Brain microvascular endothelial cell (primary cell): ENCODE measurements at regions not wholly inside any gene's neighbourhood (a gene's known extent, or its start where the extent isn't known, plus 50 kb on each side); places are given as distances from the start of the nearest gene placed in this dataset.

Experiments
- DNase-seq: peaks from one replicate; pipeline ENCODE4 v3.0.0-alpha.2; 2020
- H3K27ac ChIP-seq: fragments of 250-450 bp; sonication (Bioruptor Pico); 2 replicates; pipeline ENCODE4 v1.5.1; 2020; ENCODE audit warnings: mild to moderate bottlenecking, moderate library complexity
- H3K27me3 ChIP-seq: fragments of 250-450 bp; sonication (Bioruptor Pico); replicated peaks from 2 replicates; pipeline ENCODE4 v1.5.1; 2020; ENCODE audit warnings: mild to moderate bottlenecking
- H3K36me3 ChIP-seq: fragments of 250-450 bp; sonication (Bioruptor Pico); replicated peaks from 2 replicates; pipeline ENCODE4 v1.5.1; 2020; ENCODE audit warnings: mild to moderate bottlenecking
- H3K4me3 ChIP-seq: 2 replicates; pipeline ENCODE4 v1.5.1; 2011; ENCODE audit warnings: low read depth, mild to moderate bottlenecking, control low read depth, low read length, moderate library complexity
- CTCF ChIP-seq: IDR thresholded peaks from 2 replicates; pipeline ENCODE4 v1.5.1; 2011; ENCODE audit warnings: low read depth, mild to moderate bottlenecking, moderate library complexity, low read length, control low read depth, inconsistent platforms; ENCODE audit errors: missing control alignments
- in situ Hi-C: cut with HindIII; loops from 2 replicates; pipeline ENCODE4 v1.10.0; 2017; ENCODE audit warnings: low sequenced_read_pairs, low pct_ligation_motif_present

- no peak overlapping the region for H3K27ac ChIP-seq
- in situ Hi-C loops = no loop called here
- TF ChIP-seq CTCF = no peak
Measured at GRCh38 chr20:57767441-57767840, 57.6 kb upstream of the PMEPA1 start.

GRCh38 chr20:57763235-57763595 lies 53.4 kb upstream of the PMEPA1 start:
- in situ Hi-C loops = no loop called here
- H3K36me3 ChIP-seq = no peaks in the 10 kb centered on the region
- peaks cover 2% of the 10 kb centered on the region for H3K27me3 ChIP-seq
- DNase-seq = no peak
- no peak overlapping the region for H3K27ac ChIP-seq
- H3K4me3 ChIP-seq = no peak overlapping the region
- no peak for TF ChIP-seq CTCF

More at GRCh38 chr20:57767441-57767840, 57.6 kb upstream of the PMEPA1 start:
- DNase-seq = no peak
- no peaks in the 10 kb centered on the region for H3K36me3 ChIP-seq
- H3K27me3 ChIP-seq = no peaks in the 10 kb centered on the region
- H3K4me3 ChIP-seq = no peak overlapping the region

- Histone ChIP-seq H3K27ac (no peak overlapping the region), H3K36me3 (no peaks in the 10 kb centered on the region), H3K4me3 (no peak overlapping the region), H3K27me3 (peaks cover 2% of the 10 kb centered on the region)
- in situ Hi-C loops = no loop called here
- no peak for DNase-seq
- no peak for TF ChIP-seq CTCF
Measured at GRCh38 chr20:57762531-57763234, 52.9 kb upstream of the PMEPA1 start.

- in situ Hi-C loops = no loop called here
- H3K4me3 ChIP-seq = no peak overlapping the region
- no peak for TF ChIP-seq CTCF
- no peak overlapping the region for H3K27ac ChIP-seq
- DNase-seq = no peak
- peaks cover 2% of the 10 kb centered on the region for H3K27me3 ChIP-seq
- no peaks in the 10 kb centered on the region for H3K36me3 ChIP-seq
Measured at GRCh38 chr20:57761413-57761734, 51.6 kb upstream of the PMEPA1 start.

- no peaks in the 10 kb centered on the region for H3K36me3 ChIP-seq
- no peak for DNase-seq
- no peak overlapping the region for H3K27ac ChIP-seq
- no peak for TF ChIP-seq CTCF
- peaks cover 2% of the 10 kb centered on the region for H3K27me3 ChIP-seq
- H3K4me3 ChIP-seq = no peak overlapping the region
- in situ Hi-C loops = no loop called here
Measured at GRCh38 chr20:57760698-57761412, 51.0 kb upstream of the PMEPA1 start.
